ENCODE measurements at regions not wholly inside any gene's neighbourhood (a gene's known extent, or its start where the extent isn't known, plus 50 kb on each side); places are given as distances from the start of the nearest gene placed in this dataset.

DNA sequence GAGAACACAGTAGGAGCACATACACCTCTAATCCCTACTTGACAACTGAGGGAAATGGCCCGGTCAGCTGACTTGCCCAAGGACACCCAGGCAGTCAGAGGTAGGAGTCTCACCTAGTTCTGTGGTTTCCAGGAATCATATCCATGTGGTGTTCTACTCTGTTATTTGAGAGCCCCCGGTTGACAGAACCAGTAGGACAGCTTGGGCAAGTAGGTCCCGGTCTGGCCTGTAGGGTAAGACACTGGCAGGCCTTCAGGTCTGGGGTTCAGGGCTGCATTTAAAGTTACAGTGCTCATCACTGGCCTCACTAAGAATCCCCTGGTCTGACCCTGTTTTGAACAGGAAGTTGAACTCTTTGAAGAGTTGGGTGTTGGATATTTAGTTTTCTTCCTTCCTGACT, 476.1 kb downstream of the SHQ1 start:
- Mint-ChIP-seq H3K27me3 (no peaks in the 10 kb centered on the region), H3K9me3 (no peaks in the 10 kb centered on the region), H3K27ac (peak overlapping the region in 2 of 8 donors; percentile 21 to 54), H3K36me3 (peaks cover 0 to 5% (median 0%) of the 10 kb centered on the region in 3 donors), H3K4me1 (peaks cover 14 to 30% (median 29%) of the 10 kb centered on the region in 3 donors), H3K4me3 (no peak overlapping the region)
- Histone ChIP-seq H3K36me3 (ENCODE audit: insufficient read depth, low read length) (no peaks in the 10 kb centered on the region), H3K27me3 (ENCODE audit: insufficient read depth, low read length, poor library complexity, severe bottlenecking) (no peaks in the 10 kb centered on the region), H3K27ac (ENCODE audit: low read depth, low read length) (no peak overlapping the region), H3K4me1 (ENCODE audit: insufficient read depth, low read length) (peaks cover 5% of the 10 kb centered on the region), H3K9me3 (ENCODE audit: low read length) (no peaks in the 10 kb centered on the region), H3K4me3 (ENCODE audit: low read length) (no peak overlapping the region)
- DNase-seq, result no peak
- ChIA-PET POLR2A (no interaction called here), CTCF (no interaction called here)

- peaks cover 13 to 30% (median 29%) of the 10 kb centered on the region in 3 donors for H3K4me1 Mint-ChIP-seq
These were observed 476.8 kb downstream of the SHQ1 start for GRCh38 chr3:72371431-72371830.

GRCh38 chr3:72370947-72371346, 477.3 kb downstream of the SHQ1 start:
- CTCF ChIA-PET, result no interaction called here
- H3K27ac Mint-ChIP-seq, result no peak overlapping the region

More at GRCh38 chr3:72371431-72371830, 476.8 kb downstream of the SHQ1 start:
- no peak for DNase-seq
- Mint-ChIP-seq H3K9me3 (no peaks in the 10 kb centered on the region), H3K27me3 (no peaks in the 10 kb centered on the region), H3K27ac (no peak overlapping the region), H3K4me3 (no peak overlapping the region), H3K36me3 (no peaks in the 10 kb centered on the region)
- H3K27me3 ChIP-seq (ENCODE audit: insufficient read depth, low read length, poor library complexity, severe bottlenecking), result no peaks in the 10 kb centered on the region
- no peak overlapping the region for H3K4me3 ChIP-seq (ENCODE audit: low read length)
- no peaks in the 10 kb centered on the region for H3K36me3 ChIP-seq (ENCODE audit: insufficient read depth, low read length)
- ChIA-PET POLR2A (no interaction called here), CTCF (no interaction called here)
- H3K27ac ChIP-seq (ENCODE audit: low read depth, low read length), result no peak overlapping the region
- peaks cover 5% of the 10 kb centered on the region for H3K4me1 ChIP-seq (ENCODE audit: insufficient read depth, low read length)
- no peaks in the 10 kb centered on the region for H3K9me3 ChIP-seq (ENCODE audit: low read length)

DNA sequence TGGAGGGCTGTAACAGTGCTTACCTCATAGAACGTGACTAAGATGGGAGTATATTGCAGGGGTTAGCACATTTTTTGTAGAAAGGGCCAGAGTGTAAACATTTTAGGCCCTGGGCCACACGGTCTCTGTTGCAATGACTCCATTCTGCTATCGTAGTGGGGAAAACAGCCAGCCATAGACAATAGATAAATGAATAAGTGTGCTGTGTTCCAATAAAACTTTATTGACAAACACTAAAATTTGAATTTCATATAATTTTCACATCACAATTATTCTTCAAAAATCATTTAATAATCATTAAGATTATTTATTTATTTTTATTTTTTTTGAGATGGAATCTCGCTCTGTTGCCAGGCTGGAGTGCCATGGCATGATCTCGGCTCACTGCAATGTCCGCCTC, 478.6 kb downstream of the SHQ1 start:
- CTCF ChIA-PET, result interaction anchor here (0.8 kb wide), 1 partner anchor 12 kb away, joined by 3 read pairs; no protein-coding TSS in a partner anchor
- POLR2A ChIA-PET, result no interaction called here

More at GRCh38 chr3:72370947-72371346, 477.3 kb downstream of the SHQ1 start:
- H3K27me3 Mint-ChIP-seq, result no peaks in the 10 kb centered on the region
- no peak overlapping the region for H3K4me3 ChIP-seq (ENCODE audit: low read length)
- H3K9me3 Mint-ChIP-seq, result no peaks in the 10 kb centered on the region
- no peak overlapping the region for H3K27ac ChIP-seq (ENCODE audit: low read depth, low read length)
- H3K36me3 ChIP-seq (ENCODE audit: insufficient read depth, low read length), result no peaks in the 10 kb centered on the region
- H3K4me3 Mint-ChIP-seq, result no peak overlapping the region
- H3K9me3 ChIP-seq (ENCODE audit: low read length), result no peaks in the 10 kb centered on the region
- H3K4me1 Mint-ChIP-seq, result peaks cover 12 to 29% (median 29%) of the 10 kb centered on the region in 3 donors
- DNase-seq, result no peak
- peaks cover 5% of the 10 kb centered on the region for H3K4me1 ChIP-seq (ENCODE audit: insufficient read depth, low read length)
- POLR2A ChIA-PET, result no interaction called here
- H3K36me3 Mint-ChIP-seq, result no peaks in the 10 kb centered on the region
- H3K27me3 ChIP-seq (ENCODE audit: insufficient read depth, low read length, poor library complexity, severe bottlenecking), result no peaks in the 10 kb centered on the region

DNA sequence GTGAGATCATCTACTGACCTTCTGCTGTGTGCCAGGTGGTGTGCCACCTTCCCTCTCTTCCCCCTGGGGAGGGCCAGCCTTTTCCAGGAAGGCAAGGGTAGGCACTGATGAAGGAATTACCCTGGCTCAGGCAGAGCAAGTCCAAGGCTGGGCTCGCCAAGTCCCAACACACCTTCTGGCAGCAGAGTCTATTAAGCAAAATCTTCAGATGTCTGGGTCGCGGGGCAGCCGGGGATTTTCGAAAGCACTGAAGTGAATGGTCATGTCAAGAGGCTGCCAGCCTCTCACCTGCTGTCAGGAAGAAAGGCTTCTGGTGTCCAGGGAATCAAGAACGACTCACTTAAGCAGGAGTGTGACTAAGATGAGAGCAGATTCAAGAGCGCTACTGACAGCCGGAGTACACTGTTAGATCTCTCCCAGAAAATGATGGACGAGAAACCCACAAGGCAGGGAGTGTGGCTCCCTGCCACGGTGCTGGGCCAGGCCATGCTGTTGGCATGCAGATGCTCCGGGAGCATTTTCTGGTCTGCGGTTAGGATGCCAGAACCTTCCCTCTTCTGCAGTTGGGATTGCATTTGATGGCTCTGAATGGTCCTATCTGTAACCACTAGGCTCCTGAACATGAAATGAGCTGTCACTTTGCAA, 479.8 kb downstream of the SHQ1 start:
- Mint-ChIP-seq H3K36me3 (peaks cover 0 to 2% (median 0%) of the 10 kb centered on the region in 3 donors), H3K27me3 (peaks cover 0 to 1% of the 10 kb centered on the region in 2 donors), H3K9me3 (peaks cover 0 to 2% (median 0%) of the 10 kb centered on the region in 5 donors), H3K27ac (no peak overlapping the region), H3K4me1 (peaks cover 7 to 18% (median 15%) of the 10 kb centered on the region in 3 donors), H3K4me3 (no peak overlapping the region)
- ChIA-PET CTCF (no interaction called here), POLR2A (no interaction called here)
- no peaks in the 10 kb centered on the region for H3K27me3 ChIP-seq (ENCODE audit: insufficient read depth, low read length, poor library complexity, severe bottlenecking)
- no peak for DNase-seq
- H3K36me3 ChIP-seq (ENCODE audit: insufficient read depth, low read length), result no peaks in the 10 kb centered on the region
- H3K9me3 ChIP-seq (ENCODE audit: low read length), result no peaks in the 10 kb centered on the region
- no peak overlapping the region for H3K4me3 ChIP-seq (ENCODE audit: low read length)
- H3K27ac ChIP-seq (ENCODE audit: low read depth, low read length), result no peak overlapping the region
- H3K4me1 ChIP-seq (ENCODE audit: insufficient read depth, low read length), result peaks cover 5% of the 10 kb centered on the region

More for the DNA sequence above, 478.6 kb downstream of the SHQ1 start:
- Mint-ChIP-seq H3K9me3 (peaks cover 0 to 2% (median 0%) of the 10 kb centered on the region in 5 donors), H3K36me3 (no peaks in the 10 kb centered on the region), H3K4me1 (peaks cover 7 to 20% (median 19%) of the 10 kb centered on the region in 3 donors), H3K4me3 (no peak overlapping the region), H3K27me3 (no peaks in the 10 kb centered on the region), H3K27ac (no peak overlapping the region)
- H3K4me1 ChIP-seq (ENCODE audit: insufficient read depth, low read length), result peaks cover 5% of the 10 kb centered on the region
- H3K36me3 ChIP-seq (ENCODE audit: insufficient read depth, low read length), result no peaks in the 10 kb centered on the region
- no peak for DNase-seq
- H3K27me3 ChIP-seq (ENCODE audit: insufficient read depth, low read length, poor library complexity, severe bottlenecking), result no peaks in the 10 kb centered on the region
- no peak overlapping the region for H3K27ac ChIP-seq (ENCODE audit: low read depth, low read length)
- H3K4me3 ChIP-seq (ENCODE audit: low read length), result no peak overlapping the region
- H3K9me3 ChIP-seq (ENCODE audit: low read length), result no peaks in the 10 kb centered on the region

GRCh38 chr3:72361990-72362389, 486.3 kb downstream of the SHQ1 start:
- Mint-ChIP-seq H3K4me3 (no peak overlapping the region), H3K36me3 (peaks cover 0 to 5% (median 2%) of the 10 kb centered on the region in 3 donors), H3K27me3 (peaks cover 5% of the 10 kb centered on the region in 2 donors), H3K4me1 (no peaks in the 10 kb centered on the region), H3K27ac (no peak overlapping the region), H3K9me3 (peaks cover 0 to 2% (median 0%) of the 10 kb centered on the region in 5 donors)
- Histone ChIP-seq H3K4me1 (ENCODE audit: insufficient read depth, low read length) (no peaks in the 10 kb centered on the region), H3K9me3 (ENCODE audit: low read length) (no peaks in the 10 kb centered on the region), H3K27ac (ENCODE audit: low read depth, low read length) (no peak overlapping the region), H3K36me3 (ENCODE audit: insufficient read depth, low read length) (no peaks in the 10 kb centered on the region), H3K4me3 (ENCODE audit: low read length) (no peak overlapping the region), H3K27me3 (ENCODE audit: insufficient read depth, low read length, poor library complexity, severe bottlenecking) (no peaks in the 10 kb centered on the region)
- no peak for DNase-seq
- ChIA-PET POLR2A (no interaction called here), CTCF (no interaction called here)

DNA sequence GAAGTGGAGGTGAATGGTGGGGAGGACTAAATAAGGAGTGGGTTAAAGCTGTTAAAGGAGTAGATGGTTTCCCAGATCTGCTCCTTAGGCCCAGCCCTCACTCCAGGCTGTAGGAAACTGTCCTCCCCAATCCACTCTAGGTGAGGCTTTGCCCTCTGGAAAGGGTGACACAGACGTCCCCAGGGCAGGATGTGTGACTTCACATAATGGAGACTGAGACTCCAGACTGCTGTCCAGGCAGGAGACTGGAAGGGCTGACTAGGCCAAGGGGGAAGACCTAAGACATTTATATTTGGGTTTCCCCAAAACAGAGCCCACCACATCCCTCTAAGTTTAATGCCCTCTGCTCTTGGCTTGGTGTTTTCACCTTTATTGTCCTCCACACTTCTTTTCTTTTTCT, 488.5 kb downstream of the SHQ1 start:
- Mint-ChIP-seq H3K4me3 (no peak overlapping the region), H3K36me3 (peaks cover 0 to 5% (median 2%) of the 10 kb centered on the region in 3 donors), H3K9me3 (peaks cover 0 to 2% (median 0%) of the 10 kb centered on the region in 5 donors), H3K4me1 (no peaks in the 10 kb centered on the region), H3K27me3 (peaks cover 5% of the 10 kb centered on the region in 2 donors), H3K27ac (no peak overlapping the region)
- ChIA-PET POLR2A (no interaction called here), CTCF (no interaction called here)
- DNase-seq, result no peak
- Histone ChIP-seq H3K9me3 (ENCODE audit: low read length) (no peaks in the 10 kb centered on the region), H3K27ac (ENCODE audit: low read depth, low read length) (no peak overlapping the region), H3K27me3 (ENCODE audit: insufficient read depth, low read length, poor library complexity, severe bottlenecking) (no peaks in the 10 kb centered on the region), H3K4me1 (ENCODE audit: insufficient read depth, low read length) (no peaks in the 10 kb centered on the region), H3K36me3 (ENCODE audit: insufficient read depth, low read length) (no peaks in the 10 kb centered on the region), H3K4me3 (ENCODE audit: low read length) (no peak overlapping the region)

DNA sequence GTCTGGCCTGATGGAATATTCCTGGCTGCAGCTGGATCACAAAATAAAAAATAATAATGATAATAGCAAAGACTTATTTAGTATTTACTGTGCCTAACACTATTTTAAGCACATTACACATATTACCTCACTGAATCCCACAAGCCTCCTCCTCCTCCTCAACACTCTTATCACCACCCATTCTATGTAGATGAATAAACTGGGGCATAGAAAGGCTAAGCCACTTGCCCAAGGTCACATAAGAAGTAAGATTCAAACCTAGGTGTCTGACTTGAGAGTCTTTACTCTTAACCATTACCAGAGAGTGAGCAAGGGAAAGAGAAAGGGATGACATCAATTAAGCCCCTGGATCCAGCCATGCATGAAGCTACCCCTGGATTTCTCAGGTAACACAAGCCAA, 493.1 kb downstream of the SHQ1 start:
- no peaks in the 10 kb centered on the region for H3K4me1 Mint-ChIP-seq
- Histone ChIP-seq H3K36me3 (ENCODE audit: insufficient read depth, low read length) (no peaks in the 10 kb centered on the region), H3K4me3 (ENCODE audit: low read length) (no peak overlapping the region), H3K27me3 (ENCODE audit: insufficient read depth, low read length, poor library complexity, severe bottlenecking) (no peaks in the 10 kb centered on the region), H3K9me3 (ENCODE audit: low read length) (no peaks in the 10 kb centered on the region), H3K4me1 (ENCODE audit: insufficient read depth, low read length) (no peaks in the 10 kb centered on the region), H3K27ac (ENCODE audit: low read depth, low read length) (no peak overlapping the region)
- no peaks in the 10 kb centered on the region for H3K9me3 Mint-ChIP-seq
- H3K27ac Mint-ChIP-seq, result no peak overlapping the region
- peaks cover 5% of the 10 kb centered on the region in 2 donors for H3K27me3 Mint-ChIP-seq
- CTCF ChIA-PET, result interaction anchor here (1.0 kb wide), 1 partner anchor 89 kb away, joined by 5 read pairs; no protein-coding TSS in a partner anchor
- POLR2A ChIA-PET, result no interaction called here
- DNase-seq, result no peak
- no peak overlapping the region for H3K4me3 Mint-ChIP-seq
- H3K36me3 Mint-ChIP-seq, result no peaks in the 10 kb centered on the region
